NCI-H345 treated with DMSO at 0.1 percent for 48 hours (cell line): ENCODE measurements at regions not wholly inside any gene's neighbourhood (a gene's known extent, or its start where the extent isn't known, plus 50 kb on each side); places are given as distances from the start of the nearest gene placed in this dataset.

Experiments used
- DNase-seq: peaks from one replicate; lab custom pipeline; 2025; ENCODE audit not compliant: unreplicated experiment; lab: John Stamatoyannopoulos, UW

- DNase-seq = no peak
Measured at GRCh38 chr4:26020083-26020668, 106.2 kb downstream of the SMIM20 start.

GRCh38 chr4:26020881-26021280, 106.9 kb downstream of the SMIM20 start:
- no peak for DNase-seq

GRCh38 chr4:26021417-26022345, 107.7 kb downstream of the SMIM20 start:
- DNase-seq = no peak

- DNase-seq = peak; percentile 40
Measured at GRCh38 chr4:26022346-26023202, 108.6 kb downstream of the SMIM20 start.

- DNase-seq = no peak
Measured at GRCh38 chr4:26023203-26023972, 109.4 kb downstream of the SMIM20 start.

GRCh38 chr4:26024079-26024478, 110.1 kb downstream of the SMIM20 start:
- DNase-seq = no peak

GRCh38 chr4:26028133-26028792, 114.2 kb downstream of the SMIM20 start:
- no peak for DNase-seq

- no peak for DNase-seq
Measured at GRCh38 chr4:26028793-26029567, 115.0 kb downstream of the SMIM20 start.

- no peak for DNase-seq
Measured at GRCh38 chr4:26029568-26030131, 115.6 kb downstream of the SMIM20 start.

GRCh38 chr4:26030260-26030667, 116.2 kb downstream of the SMIM20 start:
- DNase-seq = no peak

GRCh38 chr4:26030780-26031179, 116.8 kb downstream of the SMIM20 start:
- DNase-seq = no peak

- no peak for DNase-seq
Measured at GRCh38 chr4:26031704-26032103, 117.7 kb downstream of the SMIM20 start.

- no peak for DNase-seq
Measured at GRCh38 chr4:26032142-26032541, 118.1 kb downstream of the SMIM20 start.

- no peak for DNase-seq
Measured at GRCh38 chr4:26032630-26033317, 118.8 kb downstream of the SMIM20 start.

- no peak for DNase-seq
Measured at GRCh38 chr4:26033389-26033788, 119.4 kb downstream of the SMIM20 start.

- DNase-seq = no peak
Measured at GRCh38 chr4:26034849-26035248, 120.8 kb downstream of the SMIM20 start.

GRCh38 chr4:26035921-26036320, 121.9 kb downstream of the SMIM20 start:
- no peak for DNase-seq

GRCh38 chr4:26039639-26040359, 125.8 kb downstream of the SMIM20 start:
- DNase-seq = no peak
